Keratinocyte (primary cell): ENCODE measurements at regions not wholly inside any gene's neighbourhood (a gene's known extent, or its start where the extent isn't known, plus 50 kb on each side); places are given as distances from the start of the nearest gene placed in this dataset.

ENCODE experiments used
- DNase-seq: peaks from one replicate; pipeline ENCODE4 v3.0.0-alpha.2; 2011; ENCODE audit warnings: low read depth, missing footprints, low spot score
- FAIRE-seq: peaks from 2 replicates; lab custom pipeline; 2011; peaks lifted over from hg19 to GRCh38; lab: Jason Lieb, UNC
- H2AFZ ChIP-seq: 2 replicates; pipeline ENCODE4 v1.6.0; 2012; ENCODE audit warnings: low read length, control low read depth, inconsistent platforms; ENCODE audit not compliant: control insufficient read depth
- H3K27ac ChIP-seq: 2 replicates; pipeline ENCODE4 v1.5.1; 2011; ENCODE audit warnings: low read length; ENCODE audit not compliant: control insufficient read depth, insufficient read depth
- H3K27me3 ChIP-seq: 3 replicates; pipeline ENCODE4 v1.6.0; 2011; ENCODE audit warnings: low read length; ENCODE audit not compliant: control insufficient read depth, insufficient read depth; ENCODE audit errors: extremely low read depth
- H3K36me3 ChIP-seq, 2 experiments: 2 replicates in 1 of 2; 3 replicates in 1 of 2; pipeline ENCODE4 v1.5.1; 2011; ENCODE audit warnings: low read length in 2 of 2, mild to moderate bottlenecking in 1 of 2; ENCODE audit not compliant: control insufficient read depth in 2 of 2, insufficient read depth in 2 of 2; ENCODE audit errors: extremely low read depth in 1 of 2
- H3K4me1 ChIP-seq: 3 replicates; pipeline ENCODE4 v1.5.1; 2011; ENCODE audit warnings: low read length; ENCODE audit not compliant: control insufficient read depth, insufficient read depth; ENCODE audit errors: extremely low read depth
- H3K4me2 ChIP-seq: 3 replicates; pipeline ENCODE4 v1.6.0; 2011; ENCODE audit warnings: low read depth, low read length; ENCODE audit not compliant: control insufficient read depth, insufficient read depth; ENCODE audit errors: extremely low read depth
- H3K4me3 ChIP-seq, 3 experiments: fragments of 200-600 bp in 1 of 3; sonication (generic) in 1 of 3; 2 replicates in 2 of 3; 3 replicates in 1 of 3; pipeline ENCODE4 v1.5.1; 2011 to 2016; ENCODE audit warnings: low read length in 3 of 3, mild to moderate bottlenecking in 3 of 3, control low read depth in 2 of 3, inconsistent platforms in 1 of 3, low read depth in 1 of 3, mixed read lengths in 1 of 3, mixed run types in 1 of 3, moderate library complexity in 1 of 3; ENCODE audit not compliant: control insufficient read depth in 2 of 3, insufficient read depth in 2 of 3; ENCODE audit errors: extremely low read depth in 1 of 3
- H3K79me2 ChIP-seq: 2 replicates; pipeline ENCODE4 v1.6.0; 2012; ENCODE audit warnings: low read length; ENCODE audit not compliant: control insufficient read depth, insufficient read depth
- H3K9ac ChIP-seq: 3 replicates; pipeline ENCODE4 v1.6.0; 2011; ENCODE audit warnings: low read length; ENCODE audit not compliant: control insufficient read depth, insufficient read depth; ENCODE audit errors: extremely low read depth
- H3K9me1 ChIP-seq: 3 replicates; pipeline ENCODE4 v1.6.0; 2011; ENCODE audit warnings: low read length; ENCODE audit not compliant: control insufficient read depth, insufficient read depth; ENCODE audit errors: extremely low read depth
- H3K9me3 ChIP-seq: 2 replicates; pipeline ENCODE4 v1.5.1; 2012; ENCODE audit warnings: low read depth, low read length; ENCODE audit not compliant: control insufficient read depth
- H4K20me1 ChIP-seq: 3 replicates; pipeline ENCODE4 v1.6.0; 2011; ENCODE audit warnings: low read length; ENCODE audit not compliant: control insufficient read depth, insufficient read depth; ENCODE audit errors: extremely low read depth
- EZH2 ChIP-seq: IDR thresholded peaks from one replicate; pipeline ENCODE4 v1.6.1; 2012; ENCODE audit warnings: inconsistent platforms, mild to moderate bottlenecking, low read length, moderate library complexity
- dilution Hi-C: fragments of 300-500 bp; cut with MboI; formaldehyde crosslinking; loops from one replicate; pipeline ENCODE4 v1.7.0; 2020; ENCODE audit warnings: low sequenced_read_pairs; ENCODE audit not compliant: extremely low pct_ligation_motif_present
- TF ChIP-seq, protein P1 (sequence below), 3 experiments: IDR thresholded peaks in 1 of 3; conservative IDR thresholded peaks in 1 of 3; optimal IDR thresholded peaks in 1 of 3; 2 replicates in 2 of 3; 3 replicates in 1 of 3; pipeline versions ENCODE3 to v1.5.1; 2011; ENCODE audit warnings: low read length in 3 of 3, mild to moderate bottlenecking in 3 of 3, moderate library complexity in 2 of 3, control low read depth in 1 of 3, inconsistent platforms in 1 of 3; ENCODE audit not compliant: insufficient read depth in 2 of 3; ENCODE audit errors: extremely low read depth in 1 of 3

DNA sequence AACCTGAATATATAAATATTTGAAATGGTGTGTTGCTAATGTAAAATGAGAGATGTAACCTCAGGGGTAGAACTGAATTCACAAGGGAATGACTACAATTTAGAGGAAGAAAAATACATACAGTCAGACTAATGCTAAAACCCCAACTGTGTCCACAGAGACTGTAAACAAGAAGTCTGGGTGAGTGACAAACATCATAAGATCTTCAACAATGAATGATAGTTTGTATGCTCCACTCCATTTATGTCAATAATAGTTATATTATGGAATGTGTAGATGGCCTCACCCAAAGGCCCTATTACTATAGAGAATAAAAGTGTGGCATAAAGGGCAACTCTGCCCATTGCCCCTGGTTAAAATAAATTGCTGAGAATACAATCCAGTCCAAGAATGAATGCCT lies 102.9 kb downstream of the CETN3 start:
- Histone ChIP-seq H3K36me3 (no peaks in the 10 kb centered on the region), H3K9ac (no peak overlapping the region), H3K4me3 (no peak overlapping the region), H3K9me3 (no peaks in the 10 kb centered on the region), H3K4me1 (no peaks in the 10 kb centered on the region), H2AFZ (no peak overlapping the region), H3K4me2 (no peak overlapping the region), H4K20me1 (no peaks in the 10 kb centered on the region), H3K27me3 (no peaks in the 10 kb centered on the region), H3K27ac (no peak overlapping the region), H3K9me1 (no peaks in the 10 kb centered on the region), H3K79me2 (no peaks in the 10 kb centered on the region)
- dilution Hi-C loops = no loop called here
- FAIRE-seq (no peak), DNase-seq (no peak)
- TF ChIP-seq EZH2 = no peak
- TF ChIP-seq, protein P1, sequence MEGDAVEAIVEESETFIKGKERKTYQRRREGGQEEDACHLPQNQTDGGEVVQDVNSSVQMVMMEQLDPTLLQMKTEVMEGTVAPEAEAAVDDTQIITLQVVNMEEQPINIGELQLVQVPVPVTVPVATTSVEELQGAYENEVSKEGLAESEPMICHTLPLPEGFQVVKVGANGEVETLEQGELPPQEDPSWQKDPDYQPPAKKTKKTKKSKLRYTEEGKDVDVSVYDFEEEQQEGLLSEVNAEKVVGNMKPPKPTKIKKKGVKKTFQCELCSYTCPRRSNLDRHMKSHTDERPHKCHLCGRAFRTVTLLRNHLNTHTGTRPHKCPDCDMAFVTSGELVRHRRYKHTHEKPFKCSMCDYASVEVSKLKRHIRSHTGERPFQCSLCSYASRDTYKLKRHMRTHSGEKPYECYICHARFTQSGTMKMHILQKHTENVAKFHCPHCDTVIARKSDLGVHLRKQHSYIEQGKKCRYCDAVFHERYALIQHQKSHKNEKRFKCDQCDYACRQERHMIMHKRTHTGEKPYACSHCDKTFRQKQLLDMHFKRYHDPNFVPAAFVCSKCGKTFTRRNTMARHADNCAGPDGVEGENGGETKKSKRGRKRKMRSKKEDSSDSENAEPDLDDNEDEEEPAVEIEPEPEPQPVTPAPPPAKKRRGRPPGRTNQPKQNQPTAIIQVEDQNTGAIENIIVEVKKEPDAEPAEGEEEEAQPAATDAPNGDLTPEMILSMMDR (optimal IDR thresholded peaks at IDR 0.05 in 1 of 3, IDR thresholded peaks at IDR 0.05 in 1 of 3, conservative IDR thresholded peaks at IDR 0.05 in 1 of 3; ENCODE audit: extremely low read depth in 1 of 3, insufficient read depth in 2 of 3, low read length in 3 of 3) = no peak

DNA sequence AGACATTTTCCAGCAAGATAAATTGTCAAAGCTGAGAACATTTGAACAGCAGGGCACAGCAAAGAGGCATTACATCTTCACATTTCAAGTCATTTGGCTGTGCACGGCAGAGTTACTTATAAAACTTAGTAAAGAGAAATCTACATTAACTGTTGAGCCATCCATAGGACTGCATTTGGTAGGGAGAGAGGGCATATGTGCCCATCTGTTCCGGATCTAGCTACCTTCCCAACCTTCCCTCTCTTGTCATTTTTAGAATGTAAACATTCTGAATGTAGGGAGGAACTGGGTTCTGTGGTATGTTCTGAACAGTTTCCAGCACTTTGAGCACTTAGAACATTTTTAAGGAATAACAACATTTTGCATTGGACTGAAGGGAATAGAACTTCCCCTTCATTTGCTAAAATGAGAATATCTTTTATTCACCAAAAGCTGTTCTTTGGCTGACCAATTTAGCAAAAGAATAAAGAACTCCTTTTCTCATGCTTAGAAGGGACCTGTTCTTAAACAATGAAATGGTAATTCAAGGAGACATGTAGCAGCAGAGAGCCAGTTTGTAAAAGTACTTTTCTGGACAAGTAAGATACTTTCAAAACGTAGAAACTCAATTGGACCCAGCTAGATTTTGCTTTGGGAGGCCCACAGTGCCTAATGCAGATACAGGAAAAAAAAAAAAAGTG lies 104.4 kb downstream of the CETN3 start:
- no peak for TF ChIP-seq EZH2
- TF ChIP-seq, protein P1 (optimal IDR thresholded peaks at IDR 0.05 in 1 of 3, IDR thresholded peaks at IDR 0.05 in 1 of 3, conservative IDR thresholded peaks at IDR 0.05 in 1 of 3; ENCODE audit: extremely low read depth in 1 of 3, insufficient read depth in 2 of 3, low read length in 3 of 3) = no peak
- H3K9me1 ChIP-seq = no peaks in the 10 kb centered on the region
- no peaks in the 10 kb centered on the region for H3K79me2 ChIP-seq
- FAIRE-seq (no peak), DNase-seq (no peak)
- dilution Hi-C loops = no loop called here
- no peak overlapping the region for H2AFZ ChIP-seq
- no peaks in the 10 kb centered on the region for H4K20me1 ChIP-seq
- H3K4me1 ChIP-seq = no peaks in the 10 kb centered on the region
- no peaks in the 10 kb centered on the region for H3K27me3 ChIP-seq
- no peak overlapping the region for H3K4me3 ChIP-seq
- H3K4me2 ChIP-seq = no peak overlapping the region
- no peak overlapping the region for H3K9ac ChIP-seq
- no peaks in the 10 kb centered on the region for H3K9me3 ChIP-seq
- H3K36me3 ChIP-seq = no peaks in the 10 kb centered on the region
- H3K27ac ChIP-seq = no peak overlapping the region
